Erythroblast (primary cell): ENCODE measurements at regions not wholly inside any gene's neighbourhood (a gene's known extent, or its start where the extent isn't known, plus 50 kb on each side); places are given as distances from the start of the nearest gene placed in this dataset.
"Not testable (repeated sequence)": the region's sequence is repeated elsewhere in the genome, so short reads cannot be mapped to it uniquely, and the experiment has no call there.

Source experiments
- DNase-seq, 2 experiments: peaks; one replicate each; lab custom pipeline; 2025; lab: John Stamatoyannopoulos, UW
- GATA1 ChIP-seq: IDR thresholded peaks from 2 replicates; pipeline ENCODE4 v1.6.1; 2011; ENCODE audit warnings: low read depth, mild to moderate bottlenecking, control low read depth, low read length, moderate library complexity
- POLR2A ChIP-seq: IDR thresholded peaks from 2 replicates; pipeline ENCODE4 v1.6.1; 2011; ENCODE audit warnings: mild to moderate bottlenecking, low read length

DNA sequence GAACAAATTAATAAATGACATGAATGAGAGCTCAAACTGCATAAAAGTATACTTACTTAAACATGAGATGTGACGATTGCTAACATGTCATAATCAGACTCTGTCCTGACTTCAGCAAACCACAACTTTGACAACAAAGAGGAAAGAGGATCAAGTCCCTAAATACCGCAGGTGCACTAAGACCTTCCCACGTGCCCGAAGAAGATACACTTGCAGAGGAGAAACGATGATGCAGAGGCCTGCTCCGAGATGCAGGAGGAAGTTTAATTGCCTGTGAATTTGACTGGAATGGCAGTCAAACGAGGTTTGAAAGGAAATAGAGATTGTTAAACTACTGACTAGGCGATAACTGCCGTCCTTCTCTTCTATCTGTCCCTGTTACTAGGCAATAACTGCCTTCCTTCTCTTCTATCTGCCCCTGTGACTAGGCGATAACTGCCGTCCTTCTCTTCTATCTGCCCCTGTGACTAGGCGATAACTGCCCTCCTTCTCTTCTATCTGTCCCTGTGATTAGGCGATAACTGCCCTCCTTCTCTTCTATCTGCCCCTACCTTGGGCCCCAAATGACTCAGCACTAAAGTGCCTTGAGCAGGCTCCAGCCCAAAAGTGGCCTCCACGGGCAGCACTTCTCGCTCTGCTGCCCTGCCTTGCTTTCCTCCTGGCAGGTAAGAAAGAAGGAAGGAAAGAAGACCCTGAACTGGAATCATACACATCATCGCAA is 2226.0 kb upstream of the DEFB115 start:
- not testable (repeated sequence) for DNase-seq

DNA sequence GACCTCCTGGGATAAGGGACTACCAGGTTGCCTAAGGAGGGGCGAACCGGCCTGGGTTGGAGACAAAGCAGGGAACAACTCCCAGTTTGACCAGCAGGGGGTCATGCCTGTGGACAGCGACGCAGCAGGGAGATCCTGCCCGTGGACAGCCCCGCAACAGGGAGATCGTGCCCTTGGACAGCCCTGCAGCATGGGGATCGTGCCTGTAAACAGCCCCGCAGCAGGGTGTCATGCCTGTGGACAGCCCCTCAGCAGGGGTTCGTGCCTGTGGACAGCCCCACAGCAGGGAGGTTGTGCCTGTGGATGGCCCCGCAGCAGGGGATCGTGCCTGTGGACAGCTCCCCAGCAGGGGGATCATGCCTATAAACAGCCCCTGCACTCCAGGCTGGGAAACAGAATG is 2213.2 kb upstream of the DEFB115 start:
- not testable (repeated sequence) for DNase-seq

DNA sequence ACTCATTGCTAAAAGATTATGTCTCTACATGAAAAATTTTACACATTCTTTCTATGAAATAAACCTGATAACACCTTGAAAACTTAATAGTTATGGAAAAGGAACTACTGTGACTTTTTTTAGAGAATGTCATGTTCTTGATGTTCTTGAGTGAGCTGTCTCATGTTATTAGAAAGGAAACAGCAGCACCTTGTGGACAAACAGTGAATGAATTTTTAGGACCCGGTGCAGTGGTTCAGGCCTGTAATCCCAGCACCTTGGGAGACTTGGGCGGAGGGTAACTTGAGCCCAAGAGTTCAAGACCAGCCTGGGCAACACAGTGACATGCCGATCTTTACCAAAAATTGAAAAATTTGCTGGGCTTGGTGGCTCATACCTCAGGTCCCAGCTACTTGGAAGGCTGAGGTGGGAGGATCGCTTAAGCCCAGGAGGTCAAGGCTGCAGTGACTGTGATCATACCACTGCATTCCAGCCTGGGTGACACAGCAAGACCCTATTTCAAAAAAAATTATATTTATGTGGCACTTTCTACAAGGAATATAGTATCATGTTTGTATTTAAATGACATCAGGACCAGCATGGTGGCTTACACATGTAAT is 2207.4 kb upstream of the DEFB115 start:
- not testable (repeated sequence) for DNase-seq

DNA sequence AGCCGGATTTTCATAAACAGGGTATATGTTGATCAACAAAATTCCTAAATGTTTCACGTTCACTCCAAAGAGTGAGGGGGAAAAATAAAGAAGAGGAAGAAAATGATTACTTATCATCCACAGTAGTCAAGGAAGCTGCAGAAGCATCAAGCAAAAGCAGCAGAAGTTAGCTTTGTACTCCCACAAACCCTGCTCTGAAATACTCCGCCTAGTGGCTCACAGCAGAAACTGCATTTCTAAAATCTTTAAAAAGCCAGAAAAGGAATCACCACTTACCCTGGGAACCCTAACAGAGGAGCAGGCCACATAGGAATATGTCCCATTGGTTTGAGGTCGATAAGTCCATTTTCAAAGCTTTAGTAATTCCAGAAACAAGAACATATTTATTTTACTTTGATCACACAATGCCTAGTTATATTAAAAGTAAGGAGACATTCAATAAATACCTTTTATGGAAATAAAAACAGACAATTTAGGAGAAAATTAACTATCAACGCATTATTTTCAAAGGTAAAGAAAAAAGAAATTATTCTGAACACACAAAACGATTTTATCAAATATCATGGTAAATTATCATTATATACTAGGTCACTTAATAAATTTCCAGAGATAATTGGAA is 2199.5 kb upstream of the DEFB115 start:
- DNase-seq: not testable (repeated sequence)

DNA sequence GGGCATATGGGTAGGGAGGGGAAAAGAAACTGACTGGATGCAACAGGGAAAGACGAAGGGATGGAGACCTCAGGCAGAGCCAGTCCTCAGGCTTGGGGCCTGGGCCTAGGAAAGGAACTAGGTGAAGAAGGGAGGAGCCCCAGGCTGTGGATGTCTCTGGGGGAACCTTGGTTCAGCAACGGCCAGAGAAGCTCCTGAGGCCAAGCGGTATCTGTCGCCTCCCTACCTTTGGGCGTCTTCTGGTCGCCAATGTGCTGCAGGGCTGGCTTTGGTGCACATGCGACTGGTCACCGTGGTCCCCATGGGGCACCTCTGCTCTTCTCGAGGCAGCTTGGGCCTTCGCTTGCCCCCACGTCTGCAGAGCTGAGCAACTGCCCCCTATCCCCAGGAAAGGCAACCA is 2195.0 kb upstream of the DEFB115 start:
- not testable (repeated sequence) for DNase-seq

DNA sequence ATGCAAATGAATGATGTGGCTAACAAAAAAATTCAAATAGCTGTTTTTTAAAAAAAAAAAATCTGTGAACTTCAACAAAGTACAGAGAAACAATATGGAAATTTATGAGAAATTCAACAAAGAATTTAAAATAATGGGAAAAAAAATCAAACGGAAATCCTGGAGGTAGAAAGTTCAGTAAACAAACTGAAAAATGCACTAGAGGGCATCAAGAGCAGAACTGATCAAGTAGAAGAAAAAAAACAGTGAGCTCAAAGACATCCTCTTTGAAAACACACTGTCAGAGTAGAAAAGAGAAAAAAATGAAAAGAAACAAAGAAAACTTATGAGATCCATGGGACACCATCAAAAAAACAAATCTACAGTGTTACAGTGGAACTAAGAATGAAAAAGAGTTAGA is 2191.1 kb upstream of the DEFB115 start:
- not testable (repeated sequence) for DNase-seq

DNA sequence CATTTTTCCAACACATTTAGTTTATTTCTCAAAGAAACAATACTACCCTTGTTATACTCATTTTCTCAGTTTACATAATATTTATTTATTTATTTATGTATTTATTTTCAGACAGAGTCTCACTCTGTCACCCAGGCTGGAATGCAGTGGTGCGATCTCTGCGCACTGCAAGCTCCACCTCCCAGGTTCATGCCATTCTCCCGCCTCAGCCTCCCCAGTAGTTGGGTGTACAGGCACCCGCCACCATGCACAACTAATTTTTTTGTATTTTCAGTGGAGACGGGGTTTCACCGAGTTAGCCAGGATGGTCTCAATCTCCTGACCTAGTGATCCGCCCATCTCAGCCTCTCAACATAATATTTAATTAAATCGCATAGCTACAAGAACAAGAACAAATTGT is 2183.8 kb upstream of the DEFB115 start:
- DNase-seq: not testable (repeated sequence)

DNA sequence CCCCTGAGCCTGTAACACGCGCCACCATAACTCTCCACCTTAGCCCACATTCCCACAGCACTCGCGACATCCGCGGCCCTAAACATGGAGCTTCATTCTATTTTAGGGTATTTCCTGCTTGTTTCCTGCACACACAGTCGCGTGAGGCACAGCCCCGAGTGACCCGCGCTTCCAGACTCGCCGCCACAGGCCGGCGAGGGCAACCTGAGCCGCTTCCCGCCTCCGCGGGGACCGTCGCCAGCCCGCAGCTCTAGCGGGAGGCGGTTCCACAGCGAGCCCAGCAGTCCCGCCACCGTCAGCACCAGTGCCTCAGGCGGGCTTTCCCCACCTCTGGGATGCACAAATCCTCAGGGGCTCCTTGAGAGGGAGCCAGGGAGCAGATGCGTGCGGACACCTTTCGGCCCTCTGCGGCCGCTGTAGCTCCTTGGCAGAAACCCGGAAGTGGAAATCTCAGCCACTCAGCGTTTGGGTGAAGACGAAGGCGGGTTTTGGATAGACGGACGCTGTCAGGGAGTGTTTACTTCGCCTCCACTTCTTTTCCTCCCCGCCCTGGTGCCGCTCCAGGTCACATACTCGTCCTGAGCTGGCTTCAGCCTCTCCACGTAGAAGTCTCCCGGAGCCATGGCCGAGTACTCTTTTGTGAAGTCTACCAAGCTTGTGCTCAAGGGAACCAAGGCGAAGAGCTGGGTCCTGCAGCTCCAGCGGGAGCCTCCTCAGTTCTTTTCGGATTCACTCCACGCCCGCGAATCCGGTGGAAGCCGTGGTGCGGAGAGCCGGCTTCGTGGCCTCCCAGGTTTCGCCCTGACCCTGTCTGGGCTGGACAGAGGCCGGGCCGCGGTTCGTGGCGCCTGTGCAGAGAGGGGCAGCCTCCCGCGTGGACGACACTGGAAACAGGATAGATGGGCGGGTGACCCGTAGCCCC is 2177.4 kb upstream of the DEFB115 start:
- DNase-seq: no peak
- peak; percentile 25 for TF ChIP-seq POLR2A
- TF ChIP-seq GATA1: no peak

DNA sequence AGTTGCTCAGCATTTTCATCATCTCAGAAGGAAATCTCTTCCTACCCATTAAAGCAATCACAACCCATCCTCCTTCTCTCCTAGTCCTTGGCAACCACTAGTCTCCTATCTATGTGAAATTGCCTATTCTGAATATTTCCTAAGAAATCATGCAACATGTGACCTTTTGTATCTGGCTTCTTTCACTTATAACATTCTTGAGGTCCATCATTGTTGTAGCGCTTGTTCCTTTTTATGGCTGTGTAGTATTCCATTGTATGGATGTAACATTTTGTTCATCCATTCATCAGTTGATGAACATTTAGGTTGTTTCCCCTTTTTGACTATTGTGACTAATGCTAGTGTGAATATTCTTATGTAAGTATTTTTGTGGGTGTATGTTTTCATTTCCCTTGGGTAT is 2175.8 kb upstream of the DEFB115 start:
- DNase-seq: not testable (repeated sequence)

DNA sequence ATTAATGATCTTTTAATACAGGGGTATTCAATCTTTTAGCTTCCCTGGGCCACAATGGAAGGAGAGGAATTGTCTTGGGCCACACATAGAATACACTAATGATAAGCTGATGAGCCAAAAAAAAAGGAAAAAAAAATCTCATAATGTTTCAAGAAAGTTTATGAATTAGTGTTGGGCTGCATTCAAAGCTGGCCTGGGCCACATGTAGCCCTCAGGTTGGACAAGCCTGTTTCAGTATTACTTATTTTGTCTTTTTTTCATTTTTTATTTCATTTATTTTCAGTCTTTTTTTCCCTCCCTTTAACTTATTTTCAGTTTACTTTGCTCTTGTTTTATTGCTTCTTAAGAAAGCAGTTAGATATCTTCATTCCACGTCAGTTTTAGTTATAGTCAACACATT is 2171.8 kb upstream of the DEFB115 start:
- no peak for DNase-seq
- no peak for TF ChIP-seq GATA1
- TF ChIP-seq POLR2A: no peak

DNA sequence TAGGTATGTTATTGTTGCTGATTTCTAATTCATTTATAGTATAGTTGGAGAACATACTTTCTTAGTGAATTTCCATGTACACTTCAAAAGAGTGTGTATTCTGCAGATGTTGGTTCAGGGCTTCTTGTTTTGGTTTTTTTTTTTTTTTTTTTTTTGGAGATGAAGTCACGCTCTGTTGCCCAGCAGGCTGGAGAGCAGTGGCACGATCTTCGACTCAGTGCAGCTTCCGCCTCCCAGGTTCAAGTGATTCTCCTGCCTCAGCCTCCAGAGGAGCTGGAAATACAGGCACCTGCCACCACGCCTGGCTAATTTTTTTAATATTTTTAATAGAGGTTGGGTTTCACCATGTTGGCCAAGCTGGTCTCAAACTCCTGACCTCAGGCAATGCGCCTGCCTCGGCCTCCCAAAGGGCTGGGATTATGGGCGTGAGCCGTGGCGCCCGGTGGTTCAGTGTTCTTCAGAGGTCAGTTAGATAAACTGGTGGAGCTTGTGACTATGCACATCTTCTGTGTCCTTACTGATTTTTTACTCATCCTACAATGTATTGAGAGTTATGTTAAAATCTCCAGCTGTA is 2171.2 kb upstream of the DEFB115 start:
- DNase-seq: not testable (repeated sequence)

DNA sequence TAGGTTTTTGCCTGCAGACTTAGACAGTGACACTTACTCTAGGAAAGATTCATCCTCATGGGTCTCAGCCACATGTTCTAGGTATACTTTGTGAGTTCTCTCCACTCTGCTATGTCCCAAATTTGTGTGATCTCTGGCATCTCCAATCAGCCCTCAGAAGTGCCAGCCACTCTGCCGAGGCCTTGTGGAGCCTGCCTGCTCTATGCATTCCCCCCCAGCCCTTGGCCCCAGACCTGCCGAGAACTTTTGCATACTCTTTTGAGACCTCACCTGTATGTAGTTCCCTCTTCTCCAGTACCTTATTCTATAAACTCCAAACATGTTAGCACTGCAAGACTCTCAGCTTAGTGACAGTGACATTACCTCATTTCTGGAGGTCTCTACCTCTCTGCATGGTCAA is 2170.5 kb upstream of the DEFB115 start:
- no peak for TF ChIP-seq POLR2A
- no peak for TF ChIP-seq GATA1
- no peak for DNase-seq

DNA sequence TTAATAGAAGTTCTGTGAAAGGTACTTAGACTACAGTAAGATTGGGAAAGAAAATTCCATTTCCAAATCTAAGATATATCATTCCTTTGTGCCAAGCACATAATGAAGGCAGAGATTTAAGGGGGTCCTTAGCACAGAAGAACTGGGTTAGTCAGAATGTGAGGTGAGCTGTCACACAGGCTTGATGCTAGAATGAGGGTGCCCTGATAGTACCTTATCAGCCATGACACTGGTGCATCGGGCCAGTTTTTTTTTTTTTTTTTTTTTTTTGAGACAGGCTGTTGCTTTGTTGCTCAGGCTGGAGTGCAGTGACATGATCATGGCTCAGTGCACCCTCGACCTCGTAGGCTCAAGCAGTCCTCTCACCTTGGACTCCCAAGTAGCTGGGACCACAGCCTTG is 2169.6 kb upstream of the DEFB115 start:
- DNase-seq: not testable (repeated sequence)

DNA sequence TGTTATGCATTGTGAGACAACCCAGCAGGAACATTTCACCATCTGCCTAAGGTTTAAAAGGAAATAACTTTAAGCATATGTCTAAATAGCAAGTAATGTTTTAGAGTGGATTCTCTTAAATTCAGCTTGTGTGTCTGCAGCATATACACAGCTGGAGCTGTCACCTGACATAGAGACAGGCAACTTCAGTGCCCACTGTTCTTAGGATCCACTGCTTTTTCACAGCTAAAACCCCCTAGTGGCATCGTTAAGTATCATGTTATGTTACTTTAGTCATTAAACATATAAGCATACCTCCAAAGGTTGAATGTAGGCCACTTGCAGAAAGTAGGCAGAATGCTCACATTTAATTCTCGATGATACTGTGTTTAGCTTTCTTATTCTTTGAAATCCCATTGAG is 2169.0 kb upstream of the DEFB115 start:
- DNase-seq: not testable (repeated sequence)

DNA sequence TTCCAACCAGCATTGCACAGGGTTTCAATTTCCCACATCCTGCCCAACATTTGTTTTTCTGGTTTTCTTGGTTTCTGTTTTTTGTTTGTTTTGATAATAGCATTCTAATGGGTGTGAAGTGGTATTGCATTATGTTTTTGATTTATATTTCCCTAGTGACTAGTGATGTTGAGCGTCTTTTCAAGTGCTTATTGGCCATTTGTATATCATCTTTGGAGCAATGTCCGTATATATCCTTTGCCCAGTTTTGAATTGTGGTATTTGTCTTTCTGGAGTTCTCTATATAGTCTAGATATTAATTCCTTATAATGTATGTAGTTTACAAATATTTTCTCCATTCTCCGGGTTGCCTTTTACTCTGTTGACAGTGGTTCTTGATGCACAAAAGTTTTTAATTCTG is 2168.1 kb upstream of the DEFB115 start:
- not testable (repeated sequence) for DNase-seq

DNA sequence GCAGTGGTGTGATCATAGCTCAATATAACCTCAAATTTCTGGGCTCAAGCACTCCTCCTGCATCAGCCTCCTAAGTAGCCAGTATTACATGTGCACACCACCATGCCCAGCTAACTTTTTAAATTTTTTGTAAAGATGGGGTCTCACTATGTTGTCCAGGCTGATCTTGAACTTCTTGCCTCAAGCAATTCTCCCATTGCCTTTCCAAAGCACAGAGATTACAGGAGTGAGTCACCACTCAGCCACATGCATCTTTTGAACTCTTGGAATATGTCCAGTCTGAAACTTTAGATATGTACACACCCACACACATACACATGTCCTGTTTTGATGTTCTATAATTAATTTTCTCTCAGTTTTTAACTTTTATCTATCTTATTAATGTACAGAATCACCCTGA is 2163.5 kb upstream of the DEFB115 start:
- DNase-seq: not testable (repeated sequence)

DNA sequence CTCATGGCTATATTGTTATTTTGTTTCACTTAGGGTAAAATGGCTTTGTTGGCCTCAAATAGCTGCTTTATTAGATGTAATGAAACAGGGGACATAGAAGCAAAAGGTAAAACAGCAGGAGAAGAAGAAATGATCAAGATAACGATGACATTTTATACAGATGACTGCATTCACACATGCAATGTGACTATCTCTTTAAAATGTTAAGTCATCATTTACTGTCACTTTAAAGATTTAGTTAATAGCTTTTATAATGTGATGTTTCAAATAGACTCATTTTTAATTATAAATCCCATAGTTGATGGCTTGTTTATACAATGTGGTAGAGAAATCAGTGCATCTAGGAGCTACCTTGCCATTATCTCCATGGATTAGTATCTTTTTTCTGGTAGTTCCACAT is 2160.8 kb upstream of the DEFB115 start:
- DNase-seq: not testable (repeated sequence)

DNA sequence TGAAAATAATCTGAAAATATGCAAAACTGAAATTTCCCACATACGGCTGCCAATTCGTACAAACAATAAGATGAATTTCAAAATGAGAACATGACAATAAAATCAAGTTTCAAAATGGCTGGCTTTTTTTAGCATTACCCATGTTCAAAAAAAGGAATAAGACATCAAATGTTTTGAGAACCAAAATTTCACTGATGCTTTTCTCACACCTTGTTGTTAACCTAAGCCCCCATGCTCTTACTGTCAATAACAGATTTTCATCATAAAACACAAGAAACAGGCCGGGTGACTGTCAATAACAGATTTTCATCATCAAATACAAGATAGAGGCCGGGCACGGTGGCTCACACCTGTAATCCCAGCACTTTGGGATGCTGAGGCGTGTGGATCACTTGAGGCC is 2149.6 kb upstream of the DEFB115 start:
- not testable (repeated sequence) for DNase-seq

DNA sequence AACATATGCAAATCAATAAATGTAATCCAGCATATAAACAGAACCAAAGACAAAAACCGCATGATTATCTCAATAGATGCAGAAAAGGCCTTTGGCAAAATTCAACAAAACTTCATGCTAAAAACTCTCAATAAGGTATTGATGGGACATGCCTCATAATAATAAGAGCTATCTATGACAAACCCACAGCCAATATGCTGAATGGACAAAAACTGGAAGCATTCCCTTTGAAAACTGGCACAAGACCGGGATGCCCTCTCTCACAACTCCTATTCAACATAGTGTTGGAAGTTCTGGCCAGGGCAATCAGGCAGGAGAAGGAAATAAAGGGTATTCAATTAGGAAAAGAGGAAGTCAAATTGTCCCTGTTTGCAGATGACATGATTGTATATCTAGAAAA is 2148.1 kb upstream of the DEFB115 start:
- DNase-seq: not testable (repeated sequence)

DNA sequence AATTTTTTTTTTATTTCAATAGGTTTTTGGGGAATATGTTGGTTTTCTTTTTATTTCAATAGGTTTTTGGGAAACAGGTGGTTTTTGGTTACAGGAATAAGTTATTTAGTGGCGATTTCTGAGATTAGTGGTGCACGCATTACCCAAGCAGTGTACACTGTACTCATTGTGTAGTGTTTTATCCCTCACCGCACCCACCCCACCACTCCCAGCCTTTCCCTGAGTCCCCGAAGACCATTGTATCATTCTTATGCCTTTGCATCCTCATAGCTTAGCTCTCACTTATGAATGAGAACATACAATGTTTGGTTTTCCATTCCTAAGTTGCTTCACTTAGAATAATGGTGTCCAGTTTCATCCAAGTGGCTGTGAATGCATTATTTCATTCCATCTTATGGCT is 2142.4 kb upstream of the DEFB115 start:
- DNase-seq: not testable (repeated sequence)
